GM12872 (cell line): ENCODE measurements at regions not wholly inside any gene's neighbourhood (a gene's known extent, or its start where the extent isn't known, plus 50 kb on each side); places are given as distances from the start of the nearest gene placed in this dataset.

Experiments
- CTCF ChIP-seq: IDR thresholded peaks from 3 replicates; pipeline ENCODE4 v1.5.1; 2011; ENCODE audit warnings: low read depth, mild to moderate bottlenecking, low read length, moderate library complexity; ENCODE audit not compliant: insufficient read depth

GRCh38 chr12:22812531-22812930, 187.6 kb downstream of the ETNK1 start:
- no peak for TF ChIP-seq CTCF

- no peak for TF ChIP-seq CTCF
These were observed 197.0 kb downstream of the ETNK1 start for GRCh38 chr12:22821985-22822384.

GRCh38 chr12:22826026-22826425, 201.1 kb downstream of the ETNK1 start:
- TF ChIP-seq CTCF, result no peak

GRCh38 chr12:22828066-22828465, 203.1 kb downstream of the ETNK1 start:
- TF ChIP-seq CTCF, result no peak

GRCh38 chr12:22835431-22835830, 210.5 kb downstream of the ETNK1 start:
- TF ChIP-seq CTCF, result no peak

GRCh38 chr12:22850185-22850584, 225.2 kb downstream of the ETNK1 start:
- TF ChIP-seq CTCF, result no peak

GRCh38 chr12:22851532-22851931, 226.6 kb downstream of the ETNK1 start:
- no peak for TF ChIP-seq CTCF

GRCh38 chr12:22855456-22855855, 230.5 kb downstream of the ETNK1 start:
- TF ChIP-seq CTCF, result no peak
